ENCODE measurements at regions not wholly inside any gene's neighbourhood (a gene's known extent, or its start where the extent isn't known, plus 50 kb on each side); places are given as distances from the start of the nearest gene placed in this dataset.

GRCh38 chr3:87423336-87423735 lies 147.0 kb upstream of the POU1F1 start:
- DNase-seq (ENCODE audit: low read depth) = no peak
- no peak overlapping the region for H3K4me3 ChIP-seq (ENCODE audit: low read depth, low read length)
- TF ChIP-seq CTCF (IDR thresholded peaks at IDR 0.05; ENCODE audit: low read depth, low read length, missing control alignments) = no peak

- no peak for TF ChIP-seq CTCF (IDR thresholded peaks at IDR 0.05; ENCODE audit: low read depth, low read length, missing control alignments)
These were observed 145.9 kb upstream of the POU1F1 start for GRCh38 chr3:87422333-87422732.

GRCh38 chr3:87420171-87420570 lies 143.8 kb upstream of the POU1F1 start:
- H3K4me3 ChIP-seq (ENCODE audit: low read depth, low read length) = no peak overlapping the region
- no peak for TF ChIP-seq CTCF (IDR thresholded peaks at IDR 0.05; ENCODE audit: low read depth, low read length, missing control alignments)
- no peak for DNase-seq (ENCODE audit: low read depth)

More at GRCh38 chr3:87422333-87422732, 145.9 kb upstream of the POU1F1 start:
- DNase-seq (ENCODE audit: low read depth) = no peak
- no peak overlapping the region for H3K4me3 ChIP-seq (ENCODE audit: low read depth, low read length)

GRCh38 chr3:87414271-87414670 lies 137.9 kb upstream of the POU1F1 start:
- DNase-seq (ENCODE audit: low read depth) = no peak
- no peak overlapping the region for H3K4me3 ChIP-seq (ENCODE audit: low read depth, low read length)
- no peak for TF ChIP-seq CTCF (IDR thresholded peaks at IDR 0.05; ENCODE audit: low read depth, low read length, missing control alignments)

GRCh38 chr3:87413814-87414213 lies 137.4 kb upstream of the POU1F1 start:
- H3K4me3 ChIP-seq (ENCODE audit: low read depth, low read length) = no peak overlapping the region
- DNase-seq (ENCODE audit: low read depth) = no peak

GRCh38 chr3:87410110-87410509 lies 133.7 kb upstream of the POU1F1 start:
- no peak for DNase-seq (ENCODE audit: low read depth)
- no peak for TF ChIP-seq CTCF (IDR thresholded peaks at IDR 0.05; ENCODE audit: low read depth, low read length, missing control alignments)

More at GRCh38 chr3:87413814-87414213, 137.4 kb upstream of the POU1F1 start:
- TF ChIP-seq CTCF (IDR thresholded peaks at IDR 0.05; ENCODE audit: low read depth, low read length, missing control alignments) = no peak

GRCh38 chr3:87398168-87398801 lies 121.9 kb upstream of the POU1F1 start:
- TF ChIP-seq CTCF (IDR thresholded peaks at IDR 0.05; ENCODE audit: low read depth, low read length, missing control alignments) = no peak
- no peak for DNase-seq (ENCODE audit: low read depth)
- H3K4me3 ChIP-seq (ENCODE audit: low read depth, low read length) = no peak overlapping the region

More at GRCh38 chr3:87410110-87410509, 133.7 kb upstream of the POU1F1 start:
- H3K4me3 ChIP-seq (ENCODE audit: low read depth, low read length) = no peak overlapping the region
